ENCODE measurements at regions not wholly inside any gene's neighbourhood (a gene's known extent, or its start where the extent isn't known, plus 50 kb on each side); places are given as distances from the start of the nearest gene placed in this dataset.

- Histone ChIP-seq H3K4me3 (ENCODE audit: low read depth in 1 of 2, low read length in 2 of 2) (no peak overlapping the region), H3K9me3 (ENCODE audit: insufficient read depth, low read length, severe bottlenecking) (no peaks in the 10 kb centered on the region), H3K36me3 (ENCODE audit: insufficient read depth, low read length) (no peaks in the 10 kb centered on the region), H3K9ac (ENCODE audit: low read depth, low read length) (no peak overlapping the region), H3K4me1 (ENCODE audit: insufficient read depth, low read length) (no peaks in the 10 kb centered on the region), H2AFZ (ENCODE audit: low read depth, low read length) (no peak overlapping the region), H3K79me2 (ENCODE audit: insufficient read depth, low read length) (no peaks in the 10 kb centered on the region), H4K20me1 (ENCODE audit: insufficient read depth, low read length) (no peaks in the 10 kb centered on the region), H3K4me2 (ENCODE audit: insufficient read depth, low read length) (no peak overlapping the region), H3K27me3 (ENCODE audit: insufficient read depth, low read length, poor library complexity) (no peaks in the 10 kb centered on the region), H3K27ac (ENCODE audit: low read length) (no peak overlapping the region)
- no peak for TF ChIP-seq EZH2 (IDR thresholded peaks at IDR 0.05; ENCODE audit: borderline replicate concordance, low read depth, low read length, severe bottlenecking)
- TF ChIP-seq, protein P1, sequence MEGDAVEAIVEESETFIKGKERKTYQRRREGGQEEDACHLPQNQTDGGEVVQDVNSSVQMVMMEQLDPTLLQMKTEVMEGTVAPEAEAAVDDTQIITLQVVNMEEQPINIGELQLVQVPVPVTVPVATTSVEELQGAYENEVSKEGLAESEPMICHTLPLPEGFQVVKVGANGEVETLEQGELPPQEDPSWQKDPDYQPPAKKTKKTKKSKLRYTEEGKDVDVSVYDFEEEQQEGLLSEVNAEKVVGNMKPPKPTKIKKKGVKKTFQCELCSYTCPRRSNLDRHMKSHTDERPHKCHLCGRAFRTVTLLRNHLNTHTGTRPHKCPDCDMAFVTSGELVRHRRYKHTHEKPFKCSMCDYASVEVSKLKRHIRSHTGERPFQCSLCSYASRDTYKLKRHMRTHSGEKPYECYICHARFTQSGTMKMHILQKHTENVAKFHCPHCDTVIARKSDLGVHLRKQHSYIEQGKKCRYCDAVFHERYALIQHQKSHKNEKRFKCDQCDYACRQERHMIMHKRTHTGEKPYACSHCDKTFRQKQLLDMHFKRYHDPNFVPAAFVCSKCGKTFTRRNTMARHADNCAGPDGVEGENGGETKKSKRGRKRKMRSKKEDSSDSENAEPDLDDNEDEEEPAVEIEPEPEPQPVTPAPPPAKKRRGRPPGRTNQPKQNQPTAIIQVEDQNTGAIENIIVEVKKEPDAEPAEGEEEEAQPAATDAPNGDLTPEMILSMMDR (IDR thresholded peaks at IDR 0.05; ENCODE audit: borderline replicate concordance, extremely low read depth, low read length, poor library complexity, severe bottlenecking), result no peak
- ATAC-seq (ENCODE audit: insufficient read depth, low read depth) (no peak), DNase-seq (no peak)
Observed at GRCh38 chr14:58947814-58948445, 240.5 kb upstream of the DAAM1 start.

GRCh38 chr14:58950555-58950954, 237.9 kb upstream of the DAAM1 start:
- Histone ChIP-seq H3K9me3 (ENCODE audit: insufficient read depth, low read length, severe bottlenecking) (no peaks in the 10 kb centered on the region), H3K4me3 (ENCODE audit: low read depth in 1 of 2, low read length in 2 of 2) (no peak overlapping the region), H3K4me1 (ENCODE audit: insufficient read depth, low read length) (no peaks in the 10 kb centered on the region), H3K27ac (ENCODE audit: low read length) (no peak overlapping the region), H3K9ac (ENCODE audit: low read depth, low read length) (no peak overlapping the region), H3K79me2 (ENCODE audit: insufficient read depth, low read length) (no peaks in the 10 kb centered on the region), H3K36me3 (ENCODE audit: insufficient read depth, low read length) (no peaks in the 10 kb centered on the region), H3K4me2 (ENCODE audit: insufficient read depth, low read length) (no peak overlapping the region), H2AFZ (ENCODE audit: low read depth, low read length) (no peak overlapping the region), H4K20me1 (ENCODE audit: insufficient read depth, low read length) (no peaks in the 10 kb centered on the region), H3K27me3 (ENCODE audit: insufficient read depth, low read length, poor library complexity) (peaks cover 7% of the 10 kb centered on the region)
- TF ChIP-seq, protein P1 (IDR thresholded peaks at IDR 0.05; ENCODE audit: borderline replicate concordance, extremely low read depth, low read length, poor library complexity, severe bottlenecking), result no peak
- no peak for TF ChIP-seq EZH2 (IDR thresholded peaks at IDR 0.05; ENCODE audit: borderline replicate concordance, low read depth, low read length, severe bottlenecking)
- ATAC-seq (ENCODE audit: insufficient read depth, low read depth), result no peak
- DNase-seq, result no peak

DNA sequence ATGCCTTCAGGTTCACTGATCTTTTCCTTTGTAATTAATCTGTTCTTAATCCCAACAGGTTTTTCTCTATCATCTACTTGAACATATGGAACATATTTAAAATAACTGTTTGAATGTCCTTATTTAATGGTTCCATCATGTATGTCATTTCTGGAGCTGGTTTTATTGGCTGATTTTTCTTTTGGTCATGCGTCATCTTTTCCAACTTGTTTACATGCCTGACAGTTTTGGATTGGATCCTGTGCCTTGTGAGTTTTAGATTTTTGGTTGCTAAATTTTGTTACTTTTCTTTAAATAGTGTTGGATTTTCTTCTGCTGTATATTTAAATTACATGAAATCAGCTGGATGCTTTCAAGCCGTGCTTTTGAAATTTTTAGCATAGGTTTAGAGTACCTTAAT, 237.3 kb upstream of the DAAM1 start:
- Histone ChIP-seq H4K20me1 (ENCODE audit: insufficient read depth, low read length) (no peaks in the 10 kb centered on the region), H3K9ac (ENCODE audit: low read depth, low read length) (no peak overlapping the region), H3K4me2 (ENCODE audit: insufficient read depth, low read length) (no peak overlapping the region), H3K79me2 (ENCODE audit: insufficient read depth, low read length) (no peaks in the 10 kb centered on the region), H3K4me1 (ENCODE audit: insufficient read depth, low read length) (no peaks in the 10 kb centered on the region), H3K9me3 (ENCODE audit: insufficient read depth, low read length, severe bottlenecking) (no peaks in the 10 kb centered on the region), H3K36me3 (ENCODE audit: insufficient read depth, low read length) (no peaks in the 10 kb centered on the region), H3K27me3 (ENCODE audit: insufficient read depth, low read length, poor library complexity) (peaks cover 7% of the 10 kb centered on the region), H3K4me3 (ENCODE audit: low read depth in 1 of 2, low read length in 2 of 2) (no peak overlapping the region), H3K27ac (ENCODE audit: low read length) (no peak overlapping the region), H2AFZ (ENCODE audit: low read depth, low read length) (no peak overlapping the region)
- ATAC-seq (ENCODE audit: insufficient read depth, low read depth), result no peak
- DNase-seq, result no peak
- TF ChIP-seq, protein P1 (IDR thresholded peaks at IDR 0.05; ENCODE audit: borderline replicate concordance, extremely low read depth, low read length, poor library complexity, severe bottlenecking), result no peak
- TF ChIP-seq EZH2 (IDR thresholded peaks at IDR 0.05; ENCODE audit: borderline replicate concordance, low read depth, low read length, severe bottlenecking), result no peak

All from DND-41 (cell line).